DMS53 (cell line): ENCODE measurements at regions not wholly inside any gene's neighbourhood (a gene's known extent, or its start where the extent isn't known, plus 50 kb on each side); places are given as distances from the start of the nearest gene placed in this dataset.
"Not testable (repeated sequence)": the region's sequence is repeated elsewhere in the genome, so short reads cannot be mapped to it uniquely, and the experiment has no call there.

ENCODE experiments used
- DNase-seq: peaks from one replicate; lab custom pipeline; 2025; lab: John Stamatoyannopoulos, UW

DNA sequence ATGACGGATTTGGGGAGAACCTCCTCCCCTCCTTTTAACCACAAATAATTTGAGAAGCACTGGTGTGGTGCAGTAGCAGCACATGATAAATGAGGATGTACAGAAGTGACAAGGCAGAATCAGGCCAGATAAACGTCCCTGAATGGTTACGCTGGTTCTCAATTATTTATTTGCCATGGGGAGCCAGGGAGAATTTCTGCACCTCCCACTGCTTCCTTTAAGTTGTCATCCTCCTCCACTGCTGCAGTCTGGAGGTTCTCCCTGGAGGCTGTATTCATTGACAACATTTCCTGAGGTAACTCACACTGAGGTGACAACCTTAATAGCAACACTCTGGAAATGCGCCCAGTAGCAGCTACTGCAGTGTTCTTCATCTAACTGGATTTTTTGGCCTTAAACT, 308.9 kb upstream of the SLITRK1 start:
- peak; percentile 0 for DNase-seq

DNA sequence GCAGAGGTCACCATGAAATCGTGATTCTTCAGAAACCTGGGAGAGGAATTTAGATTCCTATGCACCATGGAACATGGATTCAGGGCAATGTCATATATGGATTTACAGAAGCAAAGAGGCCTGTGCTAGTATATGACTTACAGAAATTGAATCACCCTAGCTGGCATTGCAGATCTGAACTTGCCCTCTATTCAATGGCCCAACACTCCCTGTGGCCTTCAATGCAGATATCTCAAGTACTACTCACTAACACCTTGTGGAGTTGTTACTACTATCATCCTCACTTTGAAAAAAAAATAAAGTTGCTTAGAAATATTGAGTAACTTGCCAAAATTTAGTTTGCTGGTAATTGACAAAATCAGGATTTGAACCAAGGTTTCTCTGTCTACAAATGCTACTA, 305.4 kb upstream of the SLITRK1 start:
- no peak for DNase-seq

DNA sequence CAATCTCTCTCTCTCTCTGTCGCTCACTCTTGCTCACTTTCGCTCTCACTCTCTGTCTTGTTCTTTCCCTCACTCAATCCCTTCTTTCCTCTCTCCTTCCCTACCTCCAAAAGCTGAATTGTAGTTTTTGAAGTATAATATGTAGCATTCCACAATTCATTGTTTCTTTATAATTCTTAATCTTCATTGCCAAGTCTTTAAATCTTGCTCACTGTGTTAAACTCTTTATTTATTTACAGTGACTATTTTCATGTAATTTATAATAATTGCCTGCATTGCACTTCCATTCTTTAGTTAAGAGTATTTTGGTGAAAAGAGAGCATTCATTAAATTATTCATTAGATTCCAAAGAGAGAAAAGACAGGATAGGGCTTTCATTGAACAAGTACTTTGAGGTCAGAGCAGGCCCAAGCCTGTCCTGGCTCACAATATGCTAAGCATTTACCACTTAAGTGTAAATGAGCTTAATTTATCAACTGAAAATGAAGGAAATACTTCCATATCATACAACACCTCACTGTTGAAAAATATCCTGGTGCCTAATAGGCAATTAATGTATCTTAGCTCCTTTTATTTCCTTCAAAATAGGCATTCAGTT, 257.4 kb upstream of the SLITRK1 start:
- DNase-seq: no peak

DNA sequence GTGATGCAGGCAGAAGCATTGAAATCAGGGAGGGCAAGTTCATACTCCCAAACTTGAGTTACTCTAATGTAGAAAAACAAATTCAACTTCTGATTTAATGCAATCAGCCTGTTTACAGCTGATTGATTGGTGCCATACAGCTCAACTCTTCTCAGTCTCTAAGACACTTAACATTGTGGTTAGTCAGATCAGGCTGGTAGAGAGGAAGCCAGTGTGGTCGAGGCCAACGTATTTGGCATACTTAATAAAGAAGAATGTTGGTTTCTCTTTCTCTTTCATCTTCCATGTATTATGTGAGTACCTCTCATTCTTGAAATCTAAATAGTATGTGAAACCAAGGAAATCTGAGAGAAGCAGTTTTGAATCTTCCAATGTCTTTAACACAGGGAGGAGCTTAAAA, 255.0 kb upstream of the SLITRK1 start:
- DNase-seq: no peak

GRCh38 chr13:84136582-84136981, 254.3 kb upstream of the SLITRK1 start:
- no peak for DNase-seq

DNA sequence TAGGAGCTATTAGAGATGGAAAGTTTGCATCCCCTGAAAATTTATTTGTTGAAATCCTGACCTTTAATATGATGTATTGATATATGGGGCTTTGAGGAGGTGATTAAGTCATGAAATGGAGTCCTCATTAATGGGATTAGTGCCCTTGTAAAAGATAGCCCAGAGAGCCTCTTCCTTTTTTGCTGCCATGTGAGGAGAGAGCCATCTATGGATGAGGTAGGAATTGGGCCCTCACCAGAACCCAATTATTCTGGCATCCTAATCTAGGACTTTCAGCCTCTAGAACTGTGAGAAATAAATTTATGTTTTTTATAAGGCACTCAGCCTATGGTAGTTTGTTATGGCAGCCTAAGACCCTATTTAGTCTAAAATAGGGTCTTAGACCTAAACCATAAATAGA, 250.2 kb upstream of the SLITRK1 start:
- no peak for DNase-seq

GRCh38 chr13:84131249-84131648, 249.0 kb upstream of the SLITRK1 start:
- DNase-seq: no peak

GRCh38 chr13:84130495-84131114, 248.3 kb upstream of the SLITRK1 start:
- DNase-seq: no peak

DNA sequence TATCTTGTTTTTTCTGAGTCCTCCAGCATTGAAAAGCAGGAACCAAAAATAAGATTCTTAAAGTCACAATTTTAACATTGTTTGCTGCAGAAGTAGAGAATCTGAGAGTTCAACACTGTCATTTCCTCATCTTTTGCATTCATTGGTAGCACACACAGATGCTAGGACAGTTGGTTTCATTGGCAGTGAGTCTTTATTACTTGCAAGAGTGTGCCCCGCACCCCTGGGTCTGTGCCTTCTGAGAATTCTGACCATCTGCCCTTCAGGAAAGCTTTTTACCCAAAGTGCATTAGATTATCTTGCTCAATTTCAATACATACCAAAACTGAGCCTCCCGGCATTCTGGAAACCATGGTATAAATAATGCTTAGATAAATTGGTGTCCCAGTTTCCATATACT, 247.7 kb upstream of the SLITRK1 start:
- DNase-seq: no peak

DNA sequence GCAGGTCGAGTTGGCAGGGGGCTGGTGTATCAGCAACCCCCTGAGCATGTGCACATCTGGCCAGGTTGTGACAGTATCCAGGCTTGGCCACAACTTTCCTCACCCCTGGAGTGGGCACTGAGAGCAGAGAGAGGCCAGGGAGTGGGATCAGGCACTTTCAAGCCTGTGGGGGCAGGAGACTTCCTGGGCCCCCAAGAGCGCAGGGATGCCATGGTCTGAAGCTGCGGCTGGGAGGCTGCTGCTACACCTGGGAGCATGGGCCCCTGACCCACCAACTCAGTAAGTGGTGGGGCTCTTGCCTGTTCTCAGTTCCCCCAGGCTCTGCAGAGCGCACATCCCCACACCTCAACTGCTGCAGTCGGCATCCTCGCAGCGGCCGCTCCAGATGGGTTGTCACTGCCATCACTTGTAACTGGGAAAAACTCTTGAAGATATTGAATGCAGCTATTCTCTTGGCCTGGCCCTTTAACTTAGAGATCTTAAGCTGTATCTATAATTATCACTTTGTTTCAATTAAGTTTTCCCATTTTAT, 245.4 kb upstream of the SLITRK1 start:
- DNase-seq: no peak

- DNase-seq: peak; percentile 86
Measured at GRCh38 chr13:84126671-84127171, 244.4 kb upstream of the SLITRK1 start.

DNA sequence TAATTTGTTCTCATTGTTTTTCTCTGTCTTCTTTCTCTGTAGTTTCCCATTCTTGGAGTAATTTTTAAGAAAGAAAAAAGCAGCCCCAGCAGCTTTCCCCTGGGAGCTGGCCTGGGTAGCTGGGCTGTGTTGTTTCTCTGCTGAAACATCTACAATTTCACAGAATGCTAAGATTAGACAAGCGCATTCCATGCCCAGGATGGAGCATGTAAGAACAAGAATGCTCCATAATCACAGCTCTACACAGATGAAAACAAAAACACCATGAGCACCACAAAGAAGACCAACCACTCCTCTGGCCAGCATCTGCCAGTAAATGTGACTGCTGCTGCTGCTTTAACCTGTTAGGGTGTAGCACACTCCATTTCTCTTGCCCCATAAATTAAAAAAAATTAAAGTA, 239.2 kb upstream of the SLITRK1 start:
- no peak for DNase-seq

- no peak for DNase-seq
Measured at GRCh38 chr13:84118839-84119409, 236.7 kb upstream of the SLITRK1 start.

GRCh38 chr13:84098273-84098672, 216.0 kb upstream of the SLITRK1 start:
- DNase-seq: no peak

DNA sequence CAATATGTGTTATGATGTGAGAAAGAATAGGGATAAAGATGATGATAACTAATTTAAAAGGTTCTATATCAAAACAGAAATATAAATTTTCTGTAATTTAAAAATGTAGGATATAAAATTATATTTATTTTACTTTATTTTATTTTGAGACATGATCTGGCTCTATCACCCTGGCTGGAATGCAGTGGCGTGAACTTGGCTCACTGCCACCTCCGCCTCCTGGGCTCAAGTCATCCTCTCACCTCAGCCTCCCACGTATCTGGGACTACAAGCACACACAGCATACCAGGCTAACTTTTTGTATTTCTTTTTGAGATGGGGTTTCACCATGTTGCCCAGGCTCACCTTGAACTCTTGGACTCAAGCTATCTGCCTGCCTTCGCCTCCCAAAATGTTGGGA, 214.9 kb upstream of the SLITRK1 start:
- DNase-seq: no peak

DNA sequence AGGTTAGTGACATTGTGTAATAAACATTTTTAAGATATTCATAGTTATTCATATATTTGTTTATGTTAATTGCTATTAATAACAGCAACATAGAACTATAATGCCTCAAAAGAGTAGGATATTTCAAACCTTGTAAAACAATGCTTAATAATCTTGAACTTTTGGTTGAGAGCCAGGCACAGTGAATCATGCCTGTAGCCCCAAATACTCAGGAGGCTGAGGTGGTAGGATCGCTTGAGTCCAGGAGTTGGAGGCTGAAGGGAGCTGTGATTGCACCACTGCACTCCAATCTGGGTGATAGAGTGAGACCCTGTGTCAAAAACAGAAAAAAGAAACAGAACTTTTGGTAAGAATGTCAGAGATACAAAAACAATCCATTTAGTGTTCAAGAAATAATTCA, 213.9 kb upstream of the SLITRK1 start:
- no peak for DNase-seq

DNA sequence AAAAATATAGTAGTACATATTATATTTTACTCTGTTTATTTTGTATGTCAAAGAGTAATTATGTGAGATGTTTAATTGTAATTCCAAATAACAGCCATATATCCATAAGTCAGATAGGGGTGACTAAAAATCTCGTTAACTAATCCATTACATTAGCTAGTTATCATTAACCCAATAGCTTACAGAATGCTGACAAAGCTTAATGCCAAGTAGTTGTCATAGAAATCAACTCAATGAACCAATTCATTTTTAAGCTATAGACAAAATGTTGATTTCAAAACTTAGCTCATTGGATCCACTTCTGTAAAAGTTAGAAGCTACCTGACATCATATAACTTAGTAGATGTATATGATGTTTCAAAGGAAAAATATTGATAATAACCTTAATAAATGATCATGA, 206.7 kb upstream of the SLITRK1 start:
- no peak for DNase-seq

DNA sequence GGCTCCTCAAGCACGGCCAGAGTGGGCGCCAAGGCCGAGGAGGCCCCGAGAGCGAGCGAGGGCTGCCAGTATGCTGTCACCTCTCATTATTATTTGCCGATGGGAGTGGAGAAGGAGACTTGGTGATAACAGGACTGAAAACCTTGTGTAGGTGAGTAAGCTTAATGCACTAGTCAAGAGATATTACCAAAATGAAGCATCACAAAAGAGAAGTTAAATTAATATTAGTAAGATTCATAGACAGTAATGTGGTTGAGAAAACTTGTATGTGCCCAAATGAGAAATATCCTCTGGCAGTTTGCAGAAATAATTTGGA, 204.5 kb upstream of the SLITRK1 start:
- DNase-seq: no peak

DNA sequence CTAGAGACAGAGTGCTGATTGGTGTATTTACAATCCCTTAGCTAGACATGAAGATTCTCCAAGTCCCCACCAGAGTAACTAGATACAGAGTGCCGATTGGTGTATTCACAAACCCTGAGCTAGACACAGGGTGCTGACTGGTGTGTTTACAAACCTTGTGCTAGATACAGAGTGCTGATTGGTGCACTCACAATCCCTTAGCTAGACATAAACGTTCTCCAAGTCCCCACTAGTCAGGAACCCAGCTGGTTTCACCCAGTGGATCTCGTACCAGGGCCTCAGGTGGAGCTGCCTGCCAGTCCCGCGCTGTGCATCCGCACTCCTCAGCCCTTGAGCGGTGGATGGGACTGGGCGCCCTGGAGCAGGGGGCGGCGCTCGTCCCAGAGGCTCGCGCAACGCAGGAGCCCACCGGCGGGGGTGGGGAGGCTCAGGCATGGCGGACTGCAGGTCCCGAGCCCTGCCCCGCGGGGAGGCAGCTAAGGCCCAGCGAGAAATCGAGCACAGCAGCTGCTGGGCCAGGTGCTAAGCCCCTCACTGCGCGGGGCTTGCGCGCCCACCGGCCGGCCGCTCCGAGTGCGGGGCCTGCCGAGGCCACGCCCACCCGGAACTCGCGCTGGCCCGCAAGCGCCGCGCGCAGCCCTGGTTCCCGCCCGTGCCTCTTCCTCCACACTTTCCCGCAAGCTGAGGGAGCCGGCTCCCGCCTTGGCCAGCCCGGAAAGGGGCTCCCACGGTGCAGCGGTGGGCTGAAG, 204.0 kb upstream of the SLITRK1 start:
- DNase-seq: not testable (repeated sequence)

DNA sequence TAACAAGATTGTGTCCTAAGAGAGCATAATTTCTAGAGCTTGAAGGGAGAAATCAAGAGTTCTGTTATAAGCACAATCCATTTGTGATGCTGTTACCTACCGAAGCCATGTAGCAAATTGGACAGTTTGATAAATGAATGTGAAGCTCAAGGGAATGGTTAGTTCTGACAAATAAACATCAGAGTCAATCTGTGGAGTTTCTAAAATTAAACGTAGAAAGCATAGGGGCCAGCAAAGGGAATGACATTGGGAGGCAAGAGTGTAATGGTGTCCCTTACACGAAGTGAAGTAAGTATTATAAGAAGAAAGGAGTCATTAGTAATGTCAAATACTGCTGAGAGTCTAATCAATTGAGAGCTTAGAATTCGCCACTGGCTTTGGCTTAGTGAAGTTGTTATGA, 200.2 kb upstream of the SLITRK1 start:
- DNase-seq: no peak

- DNase-seq: no peak
Measured at GRCh38 chr13:84080748-84081530, 198.7 kb upstream of the SLITRK1 start.

DNA sequence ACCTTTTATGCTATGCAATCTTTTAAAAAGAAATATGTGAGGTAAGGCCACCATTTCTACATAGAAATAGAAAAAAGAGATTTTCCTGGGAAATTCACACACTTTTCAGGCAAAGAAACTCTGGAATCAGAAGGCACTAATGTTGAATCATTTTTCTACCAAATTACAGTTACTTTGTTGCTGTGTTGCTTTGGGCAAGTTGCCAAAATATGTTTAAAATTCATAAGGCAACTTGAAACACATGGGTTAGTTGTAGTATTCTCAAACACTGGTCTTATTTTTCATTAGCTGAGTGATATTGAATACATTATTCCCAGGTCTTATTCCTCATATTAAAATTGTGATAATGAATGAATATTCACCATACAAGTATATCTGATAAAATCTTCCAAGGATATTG, 195.0 kb upstream of the SLITRK1 start:
- DNase-seq: no peak
